LNCaP clone FGC (cell line): ENCODE measurements at regions not wholly inside any gene's neighbourhood (a gene's known extent, or its start where the extent isn't known, plus 50 kb on each side); places are given as distances from the start of the nearest gene placed in this dataset.

Experiments used
- DNase-seq: peaks from one replicate; pipeline ENCODE4 v3.0.0-alpha.2; 2011; ENCODE audit warnings: low read depth
- H3K4me3 ChIP-seq: 2 replicates; pipeline ENCODE4 v1.5.1; 2011; ENCODE audit warnings: mild to moderate bottlenecking, low read depth, low read length, control low read depth
- CTCF ChIP-seq: IDR thresholded peaks from 2 replicates; pipeline ENCODE4 v1.5.1; 2012; ENCODE audit warnings: mild to moderate bottlenecking; ENCODE audit not compliant: control insufficient read depth, insufficient read depth; ENCODE audit errors: extremely low read depth

- no peak for DNase-seq
- no peak for TF ChIP-seq CTCF
- H3K4me3 ChIP-seq = no peak overlapping the region
Observed at GRCh38 chr14:29352706-29353080, 575.0 kb downstream of the PRKD1 start.

GRCh38 chr14:29353513-29353912 lies 574.1 kb downstream of the PRKD1 start:
- DNase-seq = no peak
- H3K4me3 ChIP-seq = no peak overlapping the region
- no peak for TF ChIP-seq CTCF

- DNase-seq = no peak
- no peak for TF ChIP-seq CTCF
- no peak overlapping the region for H3K4me3 ChIP-seq
Observed at GRCh38 chr14:29354486-29354885, 573.2 kb downstream of the PRKD1 start.

GRCh38 chr14:29355331-29355730 lies 572.3 kb downstream of the PRKD1 start:
- no peak for DNase-seq

GRCh38 chr14:29355846-29356245 lies 571.8 kb downstream of the PRKD1 start:
- no peak for DNase-seq
- no peak for TF ChIP-seq CTCF
- H3K4me3 ChIP-seq = no peak overlapping the region

More at GRCh38 chr14:29355331-29355730, 572.3 kb downstream of the PRKD1 start:
- H3K4me3 ChIP-seq = no peak overlapping the region
- no peak for TF ChIP-seq CTCF

- no peak for TF ChIP-seq CTCF
- DNase-seq = no peak
- no peak overlapping the region for H3K4me3 ChIP-seq
Observed at GRCh38 chr14:29360656-29361055, 567.0 kb downstream of the PRKD1 start.

GRCh38 chr14:29370024-29370423 lies 557.6 kb downstream of the PRKD1 start:
- TF ChIP-seq CTCF = no peak
- H3K4me3 ChIP-seq = no peak overlapping the region
- DNase-seq = peak; percentile 18
